ENCODE measurements at regions not wholly inside any gene's neighbourhood (a gene's known extent, or its start where the extent isn't known, plus 50 kb on each side); places are given as distances from the start of the nearest gene placed in this dataset.

DNA sequence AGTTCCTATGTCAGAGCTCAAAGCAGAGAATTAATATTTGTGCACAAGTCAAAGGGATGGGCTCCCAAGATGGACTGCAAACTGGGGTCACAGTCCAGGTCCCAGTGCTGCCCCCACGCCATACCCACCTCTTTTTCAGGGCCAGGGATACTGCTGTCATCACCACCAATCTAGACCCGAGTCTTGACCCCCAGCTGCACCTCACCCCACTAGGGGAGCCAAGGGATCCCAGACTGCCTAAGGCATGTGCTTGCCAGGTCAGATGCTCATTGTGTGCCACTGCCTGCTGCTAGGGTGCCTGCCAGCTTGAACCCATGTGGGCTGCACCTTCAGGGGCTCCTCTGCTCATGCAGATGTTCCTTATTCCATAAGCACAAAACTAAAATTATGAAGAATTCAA is 215.6 kb upstream of the NREP start:
- Histone ChIP-seq H3K9me3 (no peaks in the 10 kb centered on the region), H3K4me1 (peaks cover 0 to 7% (median 2%) of the 10 kb centered on the region in 4 donors), H3K36me3 (no peaks in the 10 kb centered on the region), H3K27me3 (no peaks in the 10 kb centered on the region), H3K4me3 (no peak overlapping the region), H3K27ac (no peak overlapping the region)
- in situ Hi-C loops (cut with MboI; ENCODE audit: low pct_ligation_motif_present in 1 of 4, low pct_unique_long_range_greater_than_20kb in 1 of 4, low sequenced_read_pairs in 3 of 4): no loop called here
- DNase-seq: no peak
- TF ChIP-seq, protein P1, sequence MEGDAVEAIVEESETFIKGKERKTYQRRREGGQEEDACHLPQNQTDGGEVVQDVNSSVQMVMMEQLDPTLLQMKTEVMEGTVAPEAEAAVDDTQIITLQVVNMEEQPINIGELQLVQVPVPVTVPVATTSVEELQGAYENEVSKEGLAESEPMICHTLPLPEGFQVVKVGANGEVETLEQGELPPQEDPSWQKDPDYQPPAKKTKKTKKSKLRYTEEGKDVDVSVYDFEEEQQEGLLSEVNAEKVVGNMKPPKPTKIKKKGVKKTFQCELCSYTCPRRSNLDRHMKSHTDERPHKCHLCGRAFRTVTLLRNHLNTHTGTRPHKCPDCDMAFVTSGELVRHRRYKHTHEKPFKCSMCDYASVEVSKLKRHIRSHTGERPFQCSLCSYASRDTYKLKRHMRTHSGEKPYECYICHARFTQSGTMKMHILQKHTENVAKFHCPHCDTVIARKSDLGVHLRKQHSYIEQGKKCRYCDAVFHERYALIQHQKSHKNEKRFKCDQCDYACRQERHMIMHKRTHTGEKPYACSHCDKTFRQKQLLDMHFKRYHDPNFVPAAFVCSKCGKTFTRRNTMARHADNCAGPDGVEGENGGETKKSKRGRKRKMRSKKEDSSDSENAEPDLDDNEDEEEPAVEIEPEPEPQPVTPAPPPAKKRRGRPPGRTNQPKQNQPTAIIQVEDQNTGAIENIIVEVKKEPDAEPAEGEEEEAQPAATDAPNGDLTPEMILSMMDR (IDR thresholded peaks at IDR 0.05): no peak
- TF ChIP-seq EP300 (IDR thresholded peaks at IDR 0.05; ENCODE audit: low read depth) (no peak), POLR2AphosphoS5 (IDR thresholded peaks at IDR 0.05) (no peak), POLR2A (IDR thresholded peaks at IDR 0.05) (no peak)
- intact Hi-C loops (cut with DNase I; ENCODE audit: low total_unique reads): no loop called here
- 61 to 100% methylated on average over 1 to 2 of the region's 2 CpGs for WGBS, 2 donors (ENCODE audit: low coverage in 1 of 2)

DNA sequence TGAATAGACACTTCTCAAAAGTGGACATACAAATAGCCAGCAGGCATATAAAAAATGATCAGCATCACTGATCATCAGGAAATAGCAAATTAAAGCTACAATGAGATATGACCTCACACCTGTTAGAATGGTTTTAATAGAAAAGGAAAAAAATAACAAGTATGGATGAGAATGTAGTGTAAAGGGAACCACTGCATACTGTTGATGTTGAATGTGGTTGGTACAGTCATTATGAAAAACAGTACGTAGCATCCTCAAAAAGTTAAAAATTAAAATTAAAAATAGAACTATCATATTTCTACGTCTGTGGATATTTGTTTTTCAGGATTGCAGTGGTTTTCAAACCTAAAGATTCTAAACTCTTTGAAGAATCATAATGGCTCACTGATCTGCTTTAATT is 215.1 kb upstream of the NREP start:
- Histone ChIP-seq H3K27ac (no peak overlapping the region), H3K9me3 (no peaks in the 10 kb centered on the region), H3K27me3 (no peaks in the 10 kb centered on the region), H3K4me1 (peaks cover 0 to 7% (median 2%) of the 10 kb centered on the region in 4 donors), H3K4me3 (no peak overlapping the region), H3K36me3 (no peaks in the 10 kb centered on the region)
- TF ChIP-seq EP300 (IDR thresholded peaks at IDR 0.05; ENCODE audit: low read depth): no peak
- no peak for TF ChIP-seq POLR2A (IDR thresholded peaks at IDR 0.05)
- TF ChIP-seq, protein P1 (IDR thresholded peaks at IDR 0.05): no peak
- no peak for TF ChIP-seq POLR2AphosphoS5 (IDR thresholded peaks at IDR 0.05)
- in situ Hi-C loops (cut with MboI; ENCODE audit: low pct_ligation_motif_present in 1 of 4, low pct_unique_long_range_greater_than_20kb in 1 of 4, low sequenced_read_pairs in 3 of 4) (no loop called here), intact Hi-C loops (cut with DNase I; ENCODE audit: low total_unique reads) (no loop called here)
- no peak for DNase-seq
- 78 to 80% methylated on average over 2 of the region's 2 CpGs for WGBS, 2 donors (ENCODE audit: low coverage in 1 of 2)

DNA sequence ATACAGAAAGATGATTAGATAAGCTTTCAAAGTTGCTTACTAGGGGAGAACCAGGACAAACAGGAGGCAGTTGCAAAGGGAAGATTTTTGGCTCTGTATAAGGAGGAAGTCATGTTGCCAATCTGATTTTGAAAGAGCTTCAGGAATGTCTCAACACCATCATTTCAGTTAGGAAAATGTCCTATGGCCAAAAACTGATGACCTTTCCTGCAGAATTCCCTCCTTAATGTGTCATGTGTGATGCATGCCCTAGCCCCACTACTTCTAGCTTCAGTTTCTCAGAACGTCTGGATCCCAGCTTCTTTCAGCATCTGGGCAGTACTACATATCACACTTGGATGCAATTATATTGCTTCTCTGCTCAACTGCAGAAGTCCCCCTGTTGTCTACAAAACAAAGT is 211.5 kb upstream of the NREP start:
- WGBS, 2 donors (ENCODE audit: low coverage in 1 of 2): 60% methylated on average over 1 of the region's 1 CpG; no CpG with 5 or more reads in 1 of the 2 donors
- H3K4me3 ChIP-seq: no peak overlapping the region
- intact Hi-C loops (cut with DNase I; ENCODE audit: low total_unique reads): no loop called here
- no peak overlapping the region for H3K27ac ChIP-seq
- no peaks in the 10 kb centered on the region for H3K36me3 ChIP-seq
- DNase-seq: no peak
- in situ Hi-C loops (cut with MboI; ENCODE audit: low pct_ligation_motif_present in 1 of 4, low pct_unique_long_range_greater_than_20kb in 1 of 4, low sequenced_read_pairs in 3 of 4): no loop called here
- H3K9me3 ChIP-seq: no peaks in the 10 kb centered on the region
- no peaks in the 10 kb centered on the region for H3K27me3 ChIP-seq
- no peak for TF ChIP-seq POLR2AphosphoS5 (IDR thresholded peaks at IDR 0.05)
- TF ChIP-seq POLR2A (IDR thresholded peaks at IDR 0.05): no peak
- TF ChIP-seq, protein P1 (IDR thresholded peaks at IDR 0.05): no peak
- no peak for TF ChIP-seq EP300 (IDR thresholded peaks at IDR 0.05; ENCODE audit: low read depth)
- H3K4me1 ChIP-seq: no peaks in the 10 kb centered on the region

DNA sequence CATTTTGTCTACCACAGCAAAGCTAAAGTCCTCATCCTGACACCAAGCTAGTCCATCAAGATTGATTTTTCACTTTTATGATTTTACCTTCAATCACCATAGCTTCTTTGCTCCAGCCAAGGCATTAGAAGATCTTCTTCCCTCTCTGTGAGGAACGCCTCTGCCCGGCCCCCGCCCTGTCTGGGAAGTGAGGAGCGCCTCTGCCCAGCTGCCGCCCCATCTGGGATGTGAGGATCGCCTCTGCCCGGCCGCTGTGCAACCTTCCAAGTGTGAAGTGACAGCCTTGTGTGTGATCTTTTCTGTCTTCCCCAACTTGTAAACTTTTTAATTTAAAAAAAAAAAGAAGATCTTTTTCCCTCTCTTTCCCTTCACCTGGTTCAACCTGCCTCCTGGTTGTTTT is 210.5 kb upstream of the NREP start:
- Histone ChIP-seq H3K36me3 (no peaks in the 10 kb centered on the region), H3K4me3 (no peak overlapping the region), H3K27ac (no peak overlapping the region), H3K27me3 (no peaks in the 10 kb centered on the region), H3K9me3 (no peaks in the 10 kb centered on the region), H3K4me1 (no peaks in the 10 kb centered on the region)
- in situ Hi-C loops (cut with MboI; ENCODE audit: low pct_ligation_motif_present in 1 of 4, low pct_unique_long_range_greater_than_20kb in 1 of 4, low sequenced_read_pairs in 3 of 4) (no loop called here), intact Hi-C loops (cut with DNase I; ENCODE audit: low total_unique reads) (no loop called here)
- WGBS, 2 donors (ENCODE audit: low coverage in 1 of 2): 94 to 100% methylated on average over 6 to 8 of the region's 8 CpGs
- TF ChIP-seq POLR2AphosphoS5 (IDR thresholded peaks at IDR 0.05) (no peak), POLR2A (IDR thresholded peaks at IDR 0.05) (no peak), EP300 (IDR thresholded peaks at IDR 0.05; ENCODE audit: low read depth) (no peak)
- TF ChIP-seq, protein P1 (IDR thresholded peaks at IDR 0.05): no peak
- DNase-seq: no peak
